Mesendoderm (in vitro differentiated cells): ENCODE measurements at regions not wholly inside any gene's neighbourhood (a gene's known extent, or its start where the extent isn't known, plus 50 kb on each side); places are given as distances from the start of the nearest gene placed in this dataset.
A peak's percentile ranks its signal among the peaks of the same experiment; 100 is the strongest.

ENCODE experiments used
- DNase-seq: peaks from one replicate; pipeline ENCODE4 v3.0.0; 2013
- H2AK5ac ChIP-seq: 2 replicates; pipeline ENCODE4 v1.6.1; 2013; ENCODE audit warnings: low read length, inconsistent platforms
- H2BK120ac ChIP-seq: 2 replicates; pipeline ENCODE4 v1.6.1; 2013; ENCODE audit warnings: low read depth, mild to moderate bottlenecking, low read length, moderate library complexity, mixed read lengths
- H2BK15ac ChIP-seq: replicated peaks from 2 replicates; pipeline ENCODE4 v1.6.1; 2013; ENCODE audit warnings: low read depth, mild to moderate bottlenecking, moderate library complexity
- H2BK5ac ChIP-seq: 2 replicates; pipeline ENCODE4 v1.6.1; 2013; ENCODE audit warnings: low read length, inconsistent platforms
- H3K18ac ChIP-seq: 2 replicates; pipeline ENCODE4 v1.6.1; 2013; ENCODE audit warnings: mild to moderate bottlenecking, low read length, mixed read lengths
- H3K23ac ChIP-seq: one replicate; pipeline ENCODE4 v1.6.1; 2013; ENCODE audit warnings: low read length
- H3K27ac ChIP-seq: 2 replicates; pipeline ENCODE4 v1.5.1; 2013; ENCODE audit warnings: low read depth, mild to moderate bottlenecking, inconsistent platforms, low read length, moderate library complexity
- H3K27me3 ChIP-seq: 2 replicates; pipeline ENCODE4 v1.6.1; 2013; ENCODE audit warnings: low read length, control low read depth, mild to moderate bottlenecking, inconsistent platforms; ENCODE audit not compliant: insufficient read depth, poor library complexity
- H3K36me3 ChIP-seq: 2 replicates; pipeline ENCODE4 v1.6.1; 2013; ENCODE audit warnings: low read length, inconsistent platforms; ENCODE audit not compliant: control insufficient read depth, insufficient read depth
- H3K4ac ChIP-seq: one replicate; pipeline ENCODE4 v1.6.1; 2013; ENCODE audit warnings: low read depth, mild to moderate bottlenecking, low read length, moderate library complexity
- H3K4me1 ChIP-seq: 2 replicates; pipeline ENCODE4 v1.6.1; 2013; ENCODE audit warnings: low read depth, low read length, inconsistent platforms; ENCODE audit not compliant: control insufficient read depth
- H3K4me2 ChIP-seq: 2 replicates; pipeline ENCODE4 v1.6.1; 2013; ENCODE audit warnings: low read length
- H3K4me3 ChIP-seq: 2 replicates; pipeline ENCODE4 v1.5.1; 2013; ENCODE audit warnings: mild to moderate bottlenecking, low read length
- H3K56ac ChIP-seq: one replicate; pipeline ENCODE4 v1.6.1; 2013; ENCODE audit warnings: low read length
- H3K79me1 ChIP-seq: 2 replicates; pipeline ENCODE4 v1.6.1; 2013; ENCODE audit warnings: low read length, inconsistent platforms
- H3K79me2 ChIP-seq: 2 replicates; pipeline ENCODE4 v1.6.1; 2013; ENCODE audit warnings: mild to moderate bottlenecking, low read length; ENCODE audit not compliant: control insufficient read depth, insufficient read depth
- H3K9ac ChIP-seq: 2 replicates; pipeline ENCODE4 v1.6.1; 2013; ENCODE audit warnings: low read length, inconsistent platforms
- H4K5ac ChIP-seq: one replicate; pipeline ENCODE4 v1.6.1; 2013; ENCODE audit warnings: low read length
- H4K8ac ChIP-seq: one replicate; pipeline ENCODE4 v1.6.1; 2013; ENCODE audit warnings: low read depth, mild to moderate bottlenecking, control low read depth, low read length, moderate library complexity
- WGBS: extraction: QIAGEN DNeasy Blood & Tissue Kit; methylation state at CpG from one replicate; pipeline ENCODE4 v1.1.7; 2013; ENCODE audit warnings: low lambda C conversion rate, missing lambda C conversion rate; ENCODE audit not compliant: insufficient coverage; ENCODE audit errors: extremely low coverage; 5-methylcytosine and 5-hydroxymethylcytosine counted together

DNA sequence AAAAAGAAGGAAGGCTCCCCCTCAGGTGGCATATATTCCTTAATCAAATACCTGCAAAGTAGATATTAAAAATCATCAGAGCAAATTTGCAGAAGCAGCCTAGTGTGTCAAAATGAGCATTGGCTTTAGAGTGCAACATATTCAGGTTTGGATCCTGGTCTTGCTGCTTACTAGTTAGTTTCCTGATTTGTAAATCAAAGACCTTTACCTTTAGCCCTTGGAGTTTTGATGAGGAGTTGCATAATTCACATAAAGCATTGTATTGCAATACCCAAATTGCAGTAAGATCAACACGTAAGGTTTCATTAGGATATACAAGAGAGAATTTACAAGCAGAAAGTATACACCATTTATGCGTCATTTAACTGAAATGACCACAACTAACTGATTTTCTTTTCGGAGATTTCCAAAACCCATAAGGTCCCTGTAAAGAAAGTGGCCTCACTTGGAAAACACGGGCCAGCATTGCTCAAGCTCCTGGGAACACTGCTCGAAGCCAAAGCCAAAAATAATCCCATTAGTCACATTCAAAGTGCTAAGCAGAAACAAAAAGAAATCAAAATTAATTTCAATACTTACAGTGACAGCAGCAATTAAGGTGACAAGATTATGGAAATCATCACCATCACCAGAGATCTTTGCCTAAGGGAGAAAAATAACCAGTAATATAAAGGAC lies 415.9 kb upstream of the ERCC4 start:
- no CpG with 5 or more reads among the region's 5 CpGs for WGBS
- H3K4me1 ChIP-seq: no peaks in the 10 kb centered on the region
- H2BK120ac ChIP-seq: no peak overlapping the region
- no peak overlapping the region for H3K4me3 ChIP-seq
- no peak overlapping the region for H3K27ac ChIP-seq
- no peak overlapping the region for H3K56ac ChIP-seq
- H4K8ac ChIP-seq: no peak overlapping the region
- no peak overlapping the region for H3K4ac ChIP-seq
- H3K23ac ChIP-seq: no peak overlapping the region
- H3K79me2 ChIP-seq: no peaks in the 10 kb centered on the region
- no peak for DNase-seq
- no peaks in the 10 kb centered on the region for H3K27me3 ChIP-seq
- H2BK15ac ChIP-seq: no peak overlapping the region
- no peak overlapping the region for H4K5ac ChIP-seq
- H3K4me2 ChIP-seq: no peak overlapping the region
- H3K36me3 ChIP-seq: no peaks in the 10 kb centered on the region
- no peak overlapping the region for H2BK5ac ChIP-seq
- no peaks in the 10 kb centered on the region for H3K79me1 ChIP-seq
- H2AK5ac ChIP-seq: no peak overlapping the region
- H3K18ac ChIP-seq: no peak overlapping the region
- H3K9ac ChIP-seq: no peak overlapping the region

DNA sequence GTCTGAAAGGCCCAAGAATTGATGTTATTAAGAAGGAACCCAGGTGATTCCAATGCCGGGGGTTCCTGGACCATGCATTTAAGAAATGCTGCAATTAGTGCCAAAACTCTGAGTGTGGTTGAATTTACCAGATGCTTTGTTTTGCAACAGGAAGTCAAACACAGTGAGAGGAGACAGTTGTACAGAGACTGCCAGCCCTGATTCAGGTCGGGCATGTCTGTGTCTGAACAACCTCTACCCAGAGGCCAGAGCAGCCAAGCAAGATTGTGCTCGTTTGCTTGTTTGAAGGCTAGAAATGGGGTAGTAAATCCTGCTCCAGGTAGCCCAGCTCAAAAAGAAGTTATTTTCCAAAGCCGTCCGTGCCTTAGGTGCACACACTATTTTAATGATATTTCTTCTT lies 412.4 kb upstream of the ERCC4 start:
- Histone ChIP-seq H3K79me2 (no peaks in the 10 kb centered on the region), H3K79me1 (no peaks in the 10 kb centered on the region), H2AK5ac (no peak overlapping the region), H2BK120ac (no peak overlapping the region), H3K4me1 (no peaks in the 10 kb centered on the region), H2BK5ac (no peak overlapping the region), H3K23ac (no peak overlapping the region), H3K18ac (no peak overlapping the region), H4K5ac (no peak overlapping the region), H2BK15ac (no peak overlapping the region), H3K4me2 (no peak overlapping the region), H4K8ac (no peak overlapping the region), H3K56ac (no peak overlapping the region), H3K4ac (no peak overlapping the region), H3K36me3 (no peaks in the 10 kb centered on the region), H3K27ac (no peak overlapping the region), H3K4me3 (no peak overlapping the region), H3K27me3 (no peaks in the 10 kb centered on the region), H3K9ac (no peak overlapping the region)
- no peak for DNase-seq
- WGBS: no CpG with 5 or more reads among the region's 5 CpGs

DNA sequence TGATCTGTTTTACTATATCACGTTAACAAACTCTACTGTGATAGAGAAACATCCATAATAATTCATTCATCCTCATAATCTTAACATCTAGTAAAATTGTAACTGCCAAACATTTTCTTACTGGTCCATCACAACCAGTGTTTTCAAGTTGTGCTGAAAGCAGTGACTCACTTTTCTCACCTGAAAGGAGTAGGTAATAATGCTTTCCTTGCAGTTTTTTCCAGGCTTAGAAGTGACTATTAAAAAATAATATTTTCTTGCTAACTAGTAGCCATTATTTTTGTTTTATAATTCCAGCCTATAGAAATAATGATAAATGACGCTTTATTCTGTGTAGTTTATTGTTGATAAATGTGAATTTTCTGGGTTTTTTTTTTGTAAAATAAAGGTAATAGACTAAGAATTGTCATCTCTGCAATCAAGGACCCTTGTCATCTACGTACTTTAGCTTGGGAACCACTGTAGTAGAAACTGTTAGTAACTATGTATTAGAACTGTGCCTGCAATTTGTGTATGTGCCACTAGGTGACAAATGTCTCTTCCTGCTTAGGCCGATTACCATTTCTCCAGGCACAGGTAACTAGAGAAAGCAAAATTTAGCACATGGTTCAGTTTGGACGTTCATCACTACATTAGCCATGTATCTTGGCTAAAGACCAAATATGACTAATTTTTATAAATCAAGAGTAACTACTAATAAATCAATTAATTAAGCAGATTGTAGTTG lies 409.4 kb upstream of the ERCC4 start:
- no peaks in the 10 kb centered on the region for H3K4me1 ChIP-seq
- 100% methylated on average over 2 of the region's 5 CpGs for WGBS
- H3K4me3 ChIP-seq: no peak overlapping the region
- no peaks in the 10 kb centered on the region for H3K27me3 ChIP-seq
- no peak overlapping the region for H3K23ac ChIP-seq
- no peak overlapping the region for H3K18ac ChIP-seq
- no peak overlapping the region for H2BK5ac ChIP-seq
- no peak overlapping the region for H2BK15ac ChIP-seq
- no peaks in the 10 kb centered on the region for H3K79me1 ChIP-seq
- no peak overlapping the region for H4K5ac ChIP-seq
- no peaks in the 10 kb centered on the region for H3K36me3 ChIP-seq
- H4K8ac ChIP-seq: no peak overlapping the region
- H3K4ac ChIP-seq: no peak overlapping the region
- no peak overlapping the region for H3K9ac ChIP-seq
- H3K56ac ChIP-seq: no peak overlapping the region
- DNase-seq: peak; percentile 34
- H2BK120ac ChIP-seq: no peak overlapping the region
- no peak overlapping the region for H3K4me2 ChIP-seq
- no peak overlapping the region for H3K27ac ChIP-seq
- no peaks in the 10 kb centered on the region for H3K79me2 ChIP-seq
- H2AK5ac ChIP-seq: no peak overlapping the region

DNA sequence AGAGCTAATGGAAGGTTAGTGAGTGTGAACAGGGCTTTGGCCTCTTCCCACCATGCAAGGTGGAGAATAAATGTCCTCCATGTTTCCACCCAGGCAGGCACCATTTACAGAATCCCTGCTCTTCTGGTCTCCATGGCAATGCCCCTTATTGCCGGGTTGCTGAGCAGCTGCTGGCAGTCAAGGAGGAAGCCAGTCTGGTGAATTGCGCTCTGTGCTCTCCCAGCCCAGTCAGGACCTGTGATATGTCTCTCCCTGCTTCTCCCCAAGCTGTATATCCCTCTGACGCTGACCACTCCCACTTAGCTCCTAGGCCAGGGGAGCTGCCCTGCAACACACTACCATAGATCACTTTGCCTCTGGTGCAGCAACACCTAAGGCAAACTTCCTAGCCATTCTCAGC lies 402.1 kb upstream of the ERCC4 start:
- WGBS: no CpG with 5 or more reads among the region's 3 CpGs
- no peak for DNase-seq

DNA sequence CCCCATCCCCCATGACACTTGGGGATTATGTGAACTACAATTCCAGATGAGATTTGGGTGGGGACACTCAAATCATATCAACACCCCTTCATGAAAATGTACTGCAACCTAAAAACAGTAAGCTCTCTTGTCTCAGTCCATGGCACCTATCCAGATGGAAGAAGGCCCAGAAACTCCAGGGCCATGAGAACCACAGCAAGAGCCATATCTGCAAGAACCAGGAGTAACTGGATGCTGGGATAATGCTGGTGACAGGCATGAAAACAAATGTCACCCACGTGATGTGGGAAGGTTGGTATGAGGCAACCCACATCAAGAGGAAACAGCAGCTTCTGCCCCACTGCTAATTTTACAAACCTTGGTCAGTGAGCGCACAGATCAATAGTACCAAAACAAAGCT lies 400.1 kb upstream of the ERCC4 start:
- Histone ChIP-seq H4K8ac (no peak overlapping the region), H3K27ac (no peak overlapping the region), H4K5ac (no peak overlapping the region), H3K27me3 (no peaks in the 10 kb centered on the region), H3K4ac (no peak overlapping the region), H3K79me2 (no peaks in the 10 kb centered on the region), H3K9ac (no peak overlapping the region), H2AK5ac (no peak overlapping the region), H3K36me3 (no peaks in the 10 kb centered on the region), H3K23ac (no peak overlapping the region), H3K18ac (no peak overlapping the region), H3K4me1 (peaks cover 6% of the 10 kb centered on the region), H2BK15ac (no peak overlapping the region), H3K79me1 (no peaks in the 10 kb centered on the region), H3K4me3 (no peak overlapping the region), H3K56ac (no peak overlapping the region), H3K4me2 (no peak overlapping the region), H2BK5ac (no peak overlapping the region), H2BK120ac (no peak overlapping the region)
- no CpG with 5 or more reads among the region's 2 CpGs for WGBS
- DNase-seq: no peak

More for the DNA sequence above, 402.1 kb upstream of the ERCC4 start:
- no peaks in the 10 kb centered on the region for H3K79me2 ChIP-seq
- no peak overlapping the region for H3K4ac ChIP-seq
- no peaks in the 10 kb centered on the region for H3K27me3 ChIP-seq
- H3K18ac ChIP-seq: no peak overlapping the region
- no peak overlapping the region for H3K56ac ChIP-seq
- no peaks in the 10 kb centered on the region for H3K36me3 ChIP-seq
- H4K5ac ChIP-seq: no peak overlapping the region
- no peak overlapping the region for H4K8ac ChIP-seq
- no peak overlapping the region for H3K4me3 ChIP-seq
- H2BK120ac ChIP-seq: no peak overlapping the region
- H2AK5ac ChIP-seq: no peak overlapping the region
- H3K9ac ChIP-seq: no peak overlapping the region
- no peak overlapping the region for H3K27ac ChIP-seq
- no peaks in the 10 kb centered on the region for H3K79me1 ChIP-seq
- H3K4me1 ChIP-seq: peaks cover 6% of the 10 kb centered on the region
- H3K4me2 ChIP-seq: no peak overlapping the region
- no peak overlapping the region for H3K23ac ChIP-seq
- no peak overlapping the region for H2BK5ac ChIP-seq
- no peak overlapping the region for H2BK15ac ChIP-seq
